COLO668 (cell line): ENCODE measurements at regions not wholly inside any gene's neighbourhood (a gene's known extent, or its start where the extent isn't known, plus 50 kb on each side); places are given as distances from the start of the nearest gene placed in this dataset.
"Not testable (repeated sequence)": the region's sequence is repeated elsewhere in the genome, so short reads cannot be mapped to it uniquely, and the experiment has no call there.

Experiments
- DNase-seq: peaks from one replicate; lab custom pipeline; 2025; ENCODE audit not compliant: unreplicated experiment; lab: John Stamatoyannopoulos, UW

DNA sequence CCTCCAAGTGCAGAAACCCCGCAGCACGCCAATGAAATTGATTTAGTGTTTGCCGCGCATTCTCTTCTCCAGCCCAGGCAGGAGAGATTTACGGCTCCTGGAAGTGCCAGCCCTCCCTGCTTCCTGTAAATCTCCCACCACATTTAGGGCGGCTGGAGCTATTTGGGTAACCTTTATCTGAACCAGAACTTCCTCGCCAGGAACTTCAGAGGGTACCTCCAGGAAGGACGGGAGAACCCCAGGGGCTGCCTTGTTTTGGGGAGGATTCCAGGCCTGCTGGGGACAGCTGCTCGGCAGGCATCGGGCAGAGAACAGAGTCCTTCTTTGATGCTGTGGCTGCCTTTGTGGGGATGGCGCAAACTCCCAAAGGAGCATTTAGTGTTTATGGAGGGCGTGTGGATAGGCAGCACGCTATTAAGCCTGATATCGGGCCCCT lies 122.0 kb upstream of the MYCN start:
- no peak for DNase-seq

DNA sequence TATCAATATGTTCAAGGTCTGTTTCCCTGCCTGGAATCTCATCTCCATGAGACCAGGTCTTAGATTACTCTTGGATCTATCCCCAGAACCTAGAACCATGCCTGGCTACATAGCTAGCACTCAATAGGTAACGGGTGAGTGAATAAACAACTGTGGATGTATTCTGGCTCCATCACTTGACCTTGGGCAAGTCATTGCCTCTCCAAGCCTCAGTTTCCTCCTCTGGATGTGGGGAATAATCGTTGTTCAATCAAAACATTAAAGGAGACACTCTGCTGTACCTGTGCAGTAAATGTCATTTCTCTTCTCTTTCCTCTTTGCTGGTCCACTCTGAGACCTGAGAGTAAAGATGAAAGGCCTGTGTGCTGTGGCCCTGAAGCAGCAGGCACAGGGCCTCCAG lies 121.5 kb upstream of the MYCN start:
- no peak for DNase-seq

DNA sequence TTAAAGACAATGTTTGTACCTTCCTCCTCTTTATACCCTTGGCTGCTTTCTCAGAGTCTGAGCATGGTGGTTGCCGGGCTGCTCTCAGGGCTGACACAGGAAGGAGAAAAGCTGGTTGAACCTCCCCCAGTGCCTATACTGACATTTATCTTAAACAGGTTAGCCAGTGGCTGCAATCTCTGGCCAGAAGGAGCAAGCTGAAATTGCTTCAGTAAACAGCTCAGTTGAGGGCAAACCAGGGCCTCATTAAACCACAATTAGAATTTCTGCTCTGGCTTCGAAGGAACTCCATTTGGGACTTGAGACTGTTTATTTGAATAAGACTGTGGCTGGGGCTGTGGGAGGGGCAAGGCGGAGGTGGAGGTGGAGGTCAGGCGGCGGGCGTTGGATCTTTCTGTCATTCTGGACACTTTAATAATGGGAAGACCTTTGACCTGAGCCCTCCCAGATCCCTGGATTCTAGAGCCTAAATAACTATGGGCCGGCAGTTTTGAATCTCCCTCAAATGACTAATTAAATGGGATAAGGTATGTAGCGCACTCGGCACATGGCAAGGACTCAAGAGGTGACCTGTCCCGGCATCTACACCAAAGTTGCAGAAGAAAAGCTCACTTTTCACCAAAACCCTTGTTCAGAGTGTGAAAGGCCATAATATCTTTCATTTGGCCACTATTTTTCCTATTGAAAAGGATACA lies 120.6 kb upstream of the MYCN start:
- DNase-seq, result no peak

DNA sequence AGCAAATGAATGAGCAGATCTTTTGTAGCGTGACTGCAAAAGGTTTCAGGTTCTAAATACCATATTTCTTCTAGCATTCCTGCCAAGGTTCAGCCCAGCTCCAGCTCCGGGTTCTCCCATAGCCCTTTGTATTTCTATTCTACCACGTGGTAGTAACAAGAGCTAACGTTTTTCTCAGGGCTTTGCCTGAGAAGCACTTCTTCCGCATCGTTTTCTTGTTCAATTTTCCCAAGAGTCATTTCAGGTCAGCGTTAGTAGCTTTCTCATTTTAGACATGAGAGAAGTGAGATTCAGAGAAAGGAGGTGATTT lies 120.1 kb upstream of the MYCN start:
- DNase-seq, result no peak

DNA sequence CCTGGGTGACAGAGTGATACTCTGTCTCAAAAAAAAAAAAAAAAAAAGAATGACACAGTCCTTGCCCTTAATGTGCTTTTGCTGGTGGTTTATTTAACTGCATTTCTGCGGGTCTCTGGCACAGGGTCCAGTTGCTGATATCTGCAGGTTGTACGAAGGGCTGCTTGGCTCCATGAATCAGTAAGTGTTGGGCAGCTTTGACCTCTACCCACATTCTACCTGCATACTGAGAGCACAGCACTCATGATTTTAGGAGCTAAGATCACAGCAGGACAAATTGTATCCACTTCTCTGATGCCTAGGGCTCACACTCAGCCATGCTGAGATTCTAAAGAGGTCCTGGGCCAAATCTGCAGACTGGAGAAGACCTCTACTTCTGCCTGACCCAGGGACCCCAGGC lies 119.4 kb upstream of the MYCN start:
- DNase-seq, result no peak

DNA sequence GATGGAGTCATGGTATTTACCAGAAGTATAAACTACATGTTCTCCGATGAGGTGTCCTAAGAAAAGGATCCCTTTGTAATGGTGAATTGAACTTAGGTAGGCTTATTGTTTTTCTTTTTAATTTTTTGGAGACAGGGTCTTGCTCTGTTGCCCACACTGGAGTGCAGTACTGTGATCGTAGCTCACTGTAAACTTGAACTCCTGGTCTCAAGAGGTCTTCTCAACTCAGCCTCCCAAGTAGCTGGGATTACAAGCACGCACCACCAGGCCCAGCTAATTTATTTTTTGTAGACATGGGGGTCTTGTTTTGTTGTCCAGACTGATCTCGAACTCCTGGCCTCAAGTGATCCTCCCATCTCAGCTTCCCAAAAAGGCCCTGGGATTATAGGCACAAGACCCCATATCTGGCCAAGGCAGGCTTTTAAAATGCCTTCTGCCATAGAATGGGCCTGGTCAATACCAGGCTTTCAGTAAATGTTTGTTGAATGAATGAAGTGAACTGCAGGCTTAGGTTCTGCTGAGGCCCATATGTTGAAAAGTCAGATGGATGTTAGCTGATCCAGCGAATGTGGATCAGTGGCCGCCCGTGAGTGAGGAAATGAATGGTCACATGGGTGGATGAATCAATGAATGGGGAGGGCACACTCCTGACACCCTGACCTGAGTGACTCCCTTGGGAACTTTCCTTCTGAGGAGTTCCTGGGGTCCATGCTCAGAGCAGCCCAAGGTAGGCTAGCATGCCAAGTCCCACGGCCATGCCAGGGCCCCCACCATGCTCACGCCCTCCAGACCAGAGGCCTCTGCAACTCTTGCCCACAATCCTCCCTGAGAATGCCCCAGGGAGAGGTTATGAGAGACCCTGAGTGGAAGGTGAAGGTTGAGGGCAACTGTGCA lies 118.0 kb upstream of the MYCN start:
- no peak for DNase-seq

DNA sequence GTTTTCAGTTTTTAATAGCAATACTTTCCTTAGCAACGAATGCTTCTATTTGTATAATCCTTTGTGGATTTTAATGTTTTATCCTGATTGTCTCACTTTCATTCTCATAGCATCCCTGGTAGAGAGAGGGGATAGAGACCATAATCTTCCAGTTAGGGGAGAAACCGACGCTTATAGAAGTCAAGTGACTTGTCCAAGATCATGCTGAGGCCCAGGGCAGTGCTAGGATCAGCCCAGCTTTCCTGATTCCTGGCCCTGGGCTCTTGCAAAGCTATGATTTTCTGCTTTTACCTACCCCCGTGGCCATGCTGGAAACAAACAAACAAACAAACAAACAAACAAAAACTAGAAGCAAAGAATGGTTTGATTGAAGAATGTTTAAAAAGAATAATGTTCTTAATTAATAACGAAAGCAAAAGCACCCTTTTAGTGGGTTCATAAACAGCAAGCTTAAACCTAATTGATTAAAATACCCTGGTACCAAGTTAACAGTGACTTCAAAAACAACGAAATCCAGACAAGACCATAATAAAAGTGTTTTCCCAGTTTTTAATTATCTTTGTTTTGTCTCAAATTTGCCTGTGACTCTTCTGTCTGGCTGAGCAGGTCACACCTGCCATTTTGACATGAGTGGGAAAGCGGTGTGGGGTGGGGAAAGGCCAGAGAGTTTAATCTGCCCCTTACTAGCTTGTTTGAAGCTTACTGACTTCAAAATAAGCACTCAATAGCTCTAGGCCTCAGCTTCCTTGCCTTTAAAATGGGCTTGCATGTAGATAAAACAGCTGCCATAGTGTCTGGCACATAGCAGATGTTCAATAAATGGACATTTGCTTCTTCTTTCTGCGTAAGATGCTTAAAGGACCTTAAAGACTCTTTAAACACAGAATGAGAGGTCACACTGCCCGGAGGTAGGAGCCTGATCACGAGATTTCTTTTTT lies 116.6 kb upstream of the MYCN start:
- DNase-seq, result no peak

DNA sequence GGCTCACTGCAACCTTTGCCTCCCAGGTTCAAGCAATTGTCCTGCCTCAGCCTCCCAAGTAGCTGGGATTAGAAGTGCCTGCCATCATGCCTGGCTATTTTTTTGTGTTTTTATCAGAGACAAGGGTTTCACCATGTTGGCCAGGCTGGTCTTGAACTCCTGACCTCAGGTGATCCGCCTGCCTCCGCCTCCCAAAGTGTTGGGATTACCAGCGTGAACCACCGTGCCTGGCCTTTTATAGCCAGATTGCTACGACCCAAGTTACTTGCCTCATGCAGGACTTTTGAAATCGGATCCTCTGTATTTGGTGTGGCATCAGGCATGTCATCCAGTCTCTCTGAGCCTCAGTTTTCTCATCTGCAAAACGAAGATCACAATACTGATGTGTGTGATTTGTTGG lies 115.9 kb upstream of the MYCN start:
- DNase-seq, result not testable (repeated sequence)

DNA sequence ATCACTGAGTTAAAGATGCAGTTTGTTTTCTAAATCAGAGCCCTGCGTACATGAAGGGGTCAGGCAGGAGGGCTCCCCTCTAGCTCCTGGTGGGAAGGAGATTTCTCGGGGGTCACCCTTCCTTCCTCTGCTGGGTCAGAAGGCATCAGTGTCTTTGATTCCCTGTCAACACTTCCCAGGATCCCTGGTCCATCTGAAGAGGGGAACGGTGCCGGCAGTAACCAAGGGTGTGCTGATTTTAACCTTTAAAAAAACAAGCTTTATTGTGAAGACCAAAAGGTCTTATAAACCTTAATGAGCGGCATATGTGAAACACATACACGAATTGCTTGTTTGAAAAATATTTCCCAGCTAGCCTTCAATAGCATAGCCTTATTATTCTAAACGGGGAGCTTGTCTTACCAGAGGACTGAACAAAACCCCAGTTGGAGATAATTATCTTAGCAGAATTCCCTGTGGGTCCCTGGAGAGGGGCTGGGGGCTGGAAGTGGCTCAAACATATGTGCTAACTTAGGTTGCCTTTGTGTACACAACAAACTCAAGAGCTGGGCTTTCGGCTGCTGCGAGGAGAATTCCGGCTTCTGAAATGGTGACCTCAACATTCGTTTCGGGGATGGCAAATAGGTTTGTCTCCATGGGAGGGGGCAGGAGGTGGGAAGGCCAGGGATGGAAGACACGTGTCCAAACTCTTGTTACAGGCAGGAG lies 114.9 kb upstream of the MYCN start:
- no peak for DNase-seq

DNA sequence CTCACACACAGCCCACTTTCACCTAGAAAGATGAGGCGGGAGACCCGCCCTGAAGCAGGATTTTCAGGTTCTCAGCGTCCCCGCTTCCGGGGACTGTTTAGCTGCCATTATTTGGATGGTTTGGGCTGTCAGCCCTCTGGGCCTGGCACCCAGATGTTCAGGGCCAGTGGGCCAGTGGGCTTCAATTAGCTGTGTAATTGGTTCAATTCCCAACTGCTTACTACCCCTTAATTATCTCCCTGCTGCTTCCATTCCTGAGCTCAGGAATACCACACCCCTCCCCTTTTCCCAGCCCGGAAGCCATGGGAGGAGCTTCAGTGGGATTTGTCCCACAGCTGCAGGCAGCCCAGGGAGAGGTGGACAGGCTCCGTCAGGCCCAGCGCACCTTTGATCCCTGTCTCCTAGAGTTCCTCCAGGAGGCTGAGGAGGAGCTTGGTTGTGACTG lies 114.1 kb upstream of the MYCN start:
- DNase-seq, result no peak

DNA sequence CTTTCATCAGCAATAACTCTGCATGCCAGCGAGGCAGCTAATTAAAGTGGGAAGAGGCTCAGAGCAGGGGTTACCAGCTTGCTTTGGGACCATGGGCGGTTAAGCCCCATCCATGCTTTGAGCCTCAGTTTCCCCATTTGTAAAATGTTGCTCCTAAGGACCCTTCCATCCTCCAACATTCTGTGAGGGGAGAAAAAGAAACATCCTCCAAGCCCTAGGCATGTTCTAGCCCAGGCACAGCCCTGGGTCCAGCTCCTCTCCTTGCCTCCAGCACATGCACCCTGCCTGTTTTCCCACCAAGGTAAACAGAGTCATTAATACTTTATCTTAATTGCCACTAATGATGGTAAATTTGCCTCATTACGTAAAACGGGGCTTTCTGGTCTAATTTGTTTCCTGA lies 113.3 kb upstream of the MYCN start:
- DNase-seq, result no peak

DNA sequence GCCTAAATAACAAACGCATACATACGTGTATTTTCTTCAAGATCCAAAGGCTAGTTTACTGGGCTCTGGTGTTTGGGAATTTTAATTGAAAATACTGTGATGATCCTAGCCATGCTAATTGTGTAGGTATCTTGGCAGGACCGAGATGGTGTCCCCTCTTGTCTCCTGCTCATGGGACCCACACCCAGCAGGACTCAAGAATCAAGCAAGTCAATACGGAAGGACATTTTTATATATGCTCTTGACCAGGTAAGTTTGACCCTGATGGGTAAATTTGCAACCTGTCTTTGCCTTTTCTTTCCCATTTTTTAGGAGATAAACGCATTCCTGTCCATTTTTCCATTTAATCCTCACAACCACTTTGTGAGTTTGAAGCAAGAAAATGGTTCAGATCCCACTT lies 111.8 kb upstream of the MYCN start:
- DNase-seq, result no peak

DNA sequence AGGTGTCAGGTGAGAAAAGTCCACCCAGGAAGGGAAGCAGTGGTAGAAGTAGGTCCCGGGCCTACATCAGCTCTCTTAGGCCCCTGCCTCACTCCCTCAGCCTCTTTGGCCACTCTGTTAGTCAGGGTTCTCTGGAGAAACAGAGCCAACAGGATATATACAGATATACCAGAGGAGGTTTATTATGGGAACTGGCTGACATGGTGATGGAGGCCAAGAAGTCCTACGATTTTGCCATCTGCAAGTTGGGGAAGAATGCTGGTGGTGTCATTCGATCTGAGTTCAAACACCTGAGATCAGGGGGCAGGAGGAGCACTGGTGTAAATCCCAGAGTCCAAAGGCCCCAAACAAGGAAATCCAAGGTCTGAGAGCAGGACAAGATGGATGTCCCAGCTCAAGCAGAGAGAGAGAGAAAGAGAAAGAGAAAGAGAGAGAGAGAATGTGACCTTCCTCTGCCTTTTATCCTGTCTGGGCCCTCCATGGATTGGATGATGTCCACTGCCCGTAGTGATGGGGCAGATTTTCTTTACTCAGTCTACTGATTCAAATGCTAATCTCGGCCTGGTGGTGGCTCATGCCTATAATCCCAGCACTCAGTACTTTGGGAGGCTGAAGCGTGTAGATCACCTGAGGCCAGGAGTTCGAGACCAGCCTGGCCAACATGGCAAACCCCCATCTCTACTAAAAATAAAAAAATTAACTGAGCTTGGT lies 111.1 kb upstream of the MYCN start:
- no peak for DNase-seq

DNA sequence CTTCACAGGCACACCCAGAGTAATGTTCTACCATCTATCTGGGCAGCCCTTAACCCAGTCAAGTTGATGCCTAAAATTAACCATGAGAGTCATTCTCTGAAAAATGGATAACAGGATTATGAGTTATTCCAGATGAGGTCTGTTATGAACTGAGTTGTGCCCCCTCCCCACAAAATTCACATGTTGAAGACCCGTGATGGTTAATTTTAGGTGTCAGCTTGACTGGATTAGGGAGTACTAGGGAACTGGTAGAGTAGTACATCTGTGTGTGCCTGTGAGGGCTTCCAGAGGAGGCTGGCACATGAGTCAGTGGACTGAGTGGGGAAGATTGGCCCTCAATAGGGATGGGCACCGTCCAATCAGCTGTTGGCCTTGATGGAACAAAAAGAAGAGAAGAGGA lies 110.4 kb upstream of the MYCN start:
- no peak for DNase-seq

DNA sequence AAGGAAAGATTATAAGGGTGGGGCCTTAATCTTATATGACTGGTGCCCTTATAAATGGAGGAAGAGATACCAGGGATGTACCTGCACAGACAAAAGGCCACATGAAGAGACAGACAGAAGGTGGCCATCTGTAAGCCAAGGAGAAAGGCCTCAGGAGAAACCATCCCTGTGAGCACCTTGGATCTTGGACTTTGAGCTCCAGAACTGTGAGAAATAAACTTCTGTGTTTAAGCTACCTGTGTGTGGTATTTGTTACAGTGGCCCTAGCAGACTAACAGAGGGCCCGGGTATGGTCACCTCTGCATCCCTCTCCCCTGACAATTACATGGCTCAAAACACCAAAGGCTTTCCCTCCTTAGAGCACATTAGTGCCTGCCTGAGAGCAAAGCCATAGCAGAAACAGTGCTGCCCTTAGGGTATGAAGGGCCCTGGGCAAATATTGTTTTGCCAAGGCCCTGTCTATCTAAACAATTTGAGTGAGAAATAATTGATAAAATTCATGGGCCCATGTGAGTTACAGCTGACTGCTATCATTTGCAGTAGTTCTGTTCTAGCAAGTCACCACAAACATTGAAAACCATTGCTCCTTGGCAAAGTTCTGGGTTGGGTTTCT lies 109.3 kb upstream of the MYCN start:
- no peak for DNase-seq

DNA sequence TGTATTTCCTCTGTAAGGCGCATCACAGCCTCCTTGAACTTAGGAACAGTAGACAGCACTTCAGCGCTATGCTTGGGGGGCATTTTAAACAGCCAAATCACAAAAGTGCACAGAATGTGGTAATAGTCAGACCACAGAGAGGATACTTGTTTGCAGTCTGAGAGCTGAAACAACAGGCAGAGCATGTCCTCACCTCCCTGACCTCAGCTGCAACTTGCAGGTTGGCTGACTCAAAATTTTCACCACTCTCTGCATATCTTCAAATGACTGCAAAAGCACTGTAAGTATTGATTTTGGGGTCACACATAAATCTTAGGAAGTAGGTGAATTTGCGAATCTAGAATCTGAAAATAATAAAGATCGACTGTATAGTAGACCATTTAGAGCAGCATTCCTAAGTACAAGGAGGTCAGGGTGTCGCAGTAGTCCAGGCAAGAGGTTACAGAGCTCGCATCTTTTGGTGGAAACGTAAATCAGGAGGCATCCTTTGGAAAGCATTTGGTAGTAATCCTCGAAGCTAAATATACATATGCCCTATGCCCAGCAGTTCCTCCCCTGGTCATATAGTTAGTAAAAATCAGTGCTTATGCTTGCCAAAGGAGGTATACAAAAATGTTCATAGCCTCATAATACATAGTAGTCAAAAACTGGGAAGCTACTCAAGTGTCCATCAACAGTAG lies 108.2 kb upstream of the MYCN start:
- no peak for DNase-seq

DNA sequence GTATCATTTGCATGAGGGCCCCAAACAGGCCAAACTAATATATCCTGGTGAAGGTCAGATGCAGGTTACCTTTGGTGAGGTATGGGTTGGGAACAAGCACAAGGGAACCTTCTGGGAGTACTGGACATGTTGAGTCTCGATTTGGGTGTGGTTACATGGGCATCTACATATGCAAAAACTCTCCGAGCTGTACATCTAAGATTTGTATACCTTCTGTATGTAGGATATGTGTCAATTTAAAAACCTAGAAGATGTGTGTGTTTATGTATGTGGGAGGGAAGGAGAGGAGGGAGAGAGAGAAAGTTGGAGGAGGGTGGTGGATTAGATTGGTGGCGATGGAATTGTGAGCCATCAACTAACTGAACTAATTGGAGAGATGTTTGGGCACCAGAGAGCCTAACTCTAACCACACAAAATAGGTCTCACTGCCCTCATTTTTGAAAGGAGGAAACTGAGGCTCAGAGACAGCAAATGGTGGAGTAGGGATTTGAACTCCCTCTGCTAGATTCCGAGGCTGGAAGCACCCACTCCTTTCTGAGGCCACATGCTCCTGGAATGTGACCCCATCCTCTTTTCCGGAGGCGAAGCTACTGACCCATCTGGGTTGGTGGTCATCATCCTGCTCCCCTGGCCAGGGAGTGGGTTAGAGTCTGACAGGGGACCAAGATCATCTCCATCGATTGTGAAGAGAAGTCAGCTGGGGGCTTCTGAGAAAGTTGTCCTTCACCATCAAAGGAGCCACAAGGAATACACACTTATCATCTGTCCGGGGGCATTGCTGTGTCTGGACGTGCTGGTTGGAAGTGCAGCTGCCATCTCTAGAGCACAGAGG lies 107.3 kb upstream of the MYCN start:
- DNase-seq, result no peak

DNA sequence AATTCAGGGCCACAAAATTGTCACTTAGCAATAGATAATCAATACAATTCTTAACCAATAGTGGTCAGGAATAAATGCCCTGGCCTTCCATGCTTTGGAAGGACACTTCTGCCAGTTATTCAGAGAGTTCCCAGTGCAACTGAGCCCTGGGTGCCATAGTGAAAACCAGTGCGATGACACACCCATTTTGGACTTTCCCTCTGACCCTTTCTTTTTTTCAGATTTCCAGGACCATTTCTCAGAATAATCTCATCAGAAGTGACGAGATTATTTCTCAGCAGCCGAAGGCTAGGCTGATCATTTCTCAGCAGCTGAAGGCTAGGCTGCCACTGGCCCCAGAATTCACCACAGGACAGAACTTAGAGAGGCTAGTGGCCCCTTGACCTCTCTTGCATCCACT lies 106.6 kb upstream of the MYCN start:
- DNase-seq, result no peak
